Hepatic stellate cell (primary cell): ENCODE measurements at regions not wholly inside any gene's neighbourhood (a gene's known extent, or its start where the extent isn't known, plus 50 kb on each side); places are given as distances from the start of the nearest gene placed in this dataset.

ENCODE experiments used
- DNase-seq: peaks from one replicate; pipeline ENCODE4 v3.0.0; 2011; ENCODE audit warnings: low spot score

GRCh38 chr9:13755551-13755950 is 476.1 kb upstream of the MPDZ start:
- no peak for DNase-seq

- DNase-seq = no peak
Measured at GRCh38 chr9:13750639-13751038, 471.1 kb upstream of the MPDZ start.

GRCh38 chr9:13750061-13750460 is 470.6 kb upstream of the MPDZ start:
- DNase-seq = peak; percentile 24

GRCh38 chr9:13746876-13747275 is 467.4 kb upstream of the MPDZ start:
- no peak for DNase-seq

- no peak for DNase-seq
Measured at GRCh38 chr9:13744261-13744901, 464.9 kb upstream of the MPDZ start.

- DNase-seq = no peak
Measured at GRCh38 chr9:13737885-13738284, 458.4 kb upstream of the MPDZ start.

- DNase-seq = no peak
Measured at GRCh38 chr9:13735181-13735580, 455.7 kb upstream of the MPDZ start.

- DNase-seq = no peak
Measured at GRCh38 chr9:13734601-13735000, 455.1 kb upstream of the MPDZ start.

- no peak for DNase-seq
Measured at GRCh38 chr9:13732290-13732689, 452.8 kb upstream of the MPDZ start.

GRCh38 chr9:13731637-13732036 is 452.1 kb upstream of the MPDZ start:
- no peak for DNase-seq

GRCh38 chr9:13729955-13730354 is 450.5 kb upstream of the MPDZ start:
- no peak for DNase-seq

GRCh38 chr9:13728917-13729811 is 449.7 kb upstream of the MPDZ start:
- no peak for DNase-seq

GRCh38 chr9:13728131-13728530 is 448.6 kb upstream of the MPDZ start:
- DNase-seq = no peak

GRCh38 chr9:13726746-13727145 is 447.3 kb upstream of the MPDZ start:
- DNase-seq = no peak

- no peak for DNase-seq
Measured at GRCh38 chr9:13725516-13725915, 446.0 kb upstream of the MPDZ start.

- peak; percentile 1 for DNase-seq
Measured at GRCh38 chr9:13721481-13722235, 442.2 kb upstream of the MPDZ start.

- peak; percentile 12 for DNase-seq
Measured at GRCh38 chr9:13719981-13720676, 440.6 kb upstream of the MPDZ start.

GRCh38 chr9:13719446-13719845 is 440.0 kb upstream of the MPDZ start:
- DNase-seq = no peak

- DNase-seq = no peak
Measured at GRCh38 chr9:13718539-13718938, 439.0 kb upstream of the MPDZ start.

GRCh38 chr9:13718086-13718485 is 438.6 kb upstream of the MPDZ start:
- no peak for DNase-seq

GRCh38 chr9:13717322-13718054 is 438.0 kb upstream of the MPDZ start:
- DNase-seq = no peak
